IMR-90 (cell line): ENCODE measurements at regions not wholly inside any gene's neighbourhood (a gene's known extent, or its start where the extent isn't known, plus 50 kb on each side); places are given as distances from the start of the nearest gene placed in this dataset.

Experiments
- ATAC-seq: fragments of 200-7000 bp; cut with Tn5 transposase; 2 replicates; pipeline ENCODE4 v1.9.1; 2020; ENCODE audit warnings: low read depth, mild to moderate bottlenecking, moderate library complexity
- BruUV-seq: library from RNA; stranded (reverse); fragments of 400-500 nt; replicated peaks from 2 replicates; lab custom pipeline; 2021; lab: Mats Ljungman, UMichigan
- CTCF ChIA-PET: fragments of 300-600 bp; formaldehyde crosslinking; extraction: SDS; loops from one replicate; lab custom pipeline; 2021; ENCODE audit warnings: antibody characterized with exemption; lab: Yijun Ruan, JAX
- POLR2A ChIA-PET: fragments of 300-600 bp; sonication (Branson Sonifier 250); formaldehyde crosslinking; loops from one replicate; lab custom pipeline; 2022; ENCODE audit warnings: antibody characterized with exemption; ENCODE audit not compliant: unreplicated experiment; lab: Charles Lee
- DNase-seq: peaks from one replicate; pipeline ENCODE4 v3.0.0; 2013
- H2AFZ ChIP-seq: replicated peaks from 2 replicates; pipeline ENCODE3; 2013; ENCODE audit warnings: low read length, mild to moderate bottlenecking; ENCODE audit not compliant: poor library complexity
- H2AK5ac ChIP-seq: 2 replicates; pipeline ENCODE4 v1.6.1; 2013; ENCODE audit warnings: low read depth, low read length, inconsistent platforms
- H2AK9ac ChIP-seq: replicated peaks from 2 replicates; pipeline ENCODE3; 2013; ENCODE audit warnings: mild to moderate bottlenecking, low read depth, low read length, moderate library complexity; ENCODE audit not compliant: poor library complexity
- H2BK120ac ChIP-seq: 2 replicates; pipeline ENCODE4 v1.6.1; 2013; ENCODE audit warnings: low read depth, low read length, inconsistent platforms
- H2BK15ac ChIP-seq: 3 replicates; pipeline ENCODE4 v1.6.1; 2013; ENCODE audit warnings: low read depth, low read length, inconsistent platforms
- H2BK20ac ChIP-seq: 2 replicates; pipeline ENCODE4 v1.6.1; 2013; ENCODE audit warnings: low read depth, mild to moderate bottlenecking, inconsistent platforms, low read length, moderate library complexity
- H2BK5ac ChIP-seq: 2 replicates; pipeline ENCODE4 v1.6.1; 2013; ENCODE audit warnings: mild to moderate bottlenecking, low read depth, low read length, inconsistent platforms; ENCODE audit not compliant: poor library complexity, severe bottlenecking
- H3K14ac ChIP-seq: replicated peaks from 2 replicates; pipeline ENCODE4 v1.6.1; 2013; ENCODE audit warnings: low read depth, low read length, inconsistent platforms
- H3K18ac ChIP-seq: 2 replicates; pipeline ENCODE4 v1.6.1; 2013; ENCODE audit warnings: low read depth, low read length, control low read depth
- H3K23ac ChIP-seq: 2 replicates; pipeline ENCODE4 v1.6.1; 2013; ENCODE audit warnings: low read depth, low read length, inconsistent platforms
- H3K27ac ChIP-seq: 2 replicates; pipeline ENCODE4 v1.5.1; 2013; ENCODE audit warnings: mild to moderate bottlenecking, control low read depth, low read length; ENCODE audit not compliant: insufficient read depth
- H3K27me3 ChIP-seq: 2 replicates; pipeline ENCODE4 v1.6.1; 2013; ENCODE audit warnings: low read length; ENCODE audit not compliant: control insufficient read depth, insufficient read depth
- H3K36me3 ChIP-seq: 2 replicates; pipeline ENCODE4 v1.6.1; 2013; ENCODE audit warnings: low read length, mixed read lengths; ENCODE audit not compliant: control insufficient read depth, insufficient read depth
- H3K4ac ChIP-seq: 2 replicates; pipeline ENCODE4 v1.6.1; 2013; ENCODE audit warnings: low read depth, low read length, inconsistent platforms
- H3K4me1 ChIP-seq: 2 replicates; pipeline ENCODE4 v1.6.1; 2013; ENCODE audit warnings: low read length, mixed read lengths; ENCODE audit not compliant: control insufficient read depth, insufficient read depth
- H3K4me2 ChIP-seq: 2 replicates; pipeline ENCODE4 v1.6.1; 2013; ENCODE audit warnings: low read depth, mild to moderate bottlenecking, control low read depth, low read length, moderate library complexity
- H3K4me3 ChIP-seq: 2 replicates; pipeline ENCODE4 v1.5.1; 2013; ENCODE audit warnings: low read depth, mild to moderate bottlenecking, control low read depth, low read length, moderate library complexity; ENCODE audit not compliant: insufficient read depth
- H3K56ac ChIP-seq: 2 replicates; pipeline ENCODE4 v1.6.1; 2013; ENCODE audit warnings: low read length, inconsistent platforms; ENCODE audit not compliant: insufficient read depth; ENCODE audit errors: extremely low read depth
- H3K79me1 ChIP-seq, 2 experiments: 2 replicates each; pipeline ENCODE4 v1.6.1; 2013; ENCODE audit warnings: low read length in 2 of 2, inconsistent platforms in 1 of 2, low read depth in 1 of 2
- H3K9ac ChIP-seq: 2 replicates; pipeline ENCODE4 v1.6.1; 2013; ENCODE audit warnings: low read depth, low read length, control low read depth
- H3K9me1 ChIP-seq: 2 replicates; pipeline ENCODE4 v1.6.1; 2013; ENCODE audit warnings: low read length, inconsistent platforms; ENCODE audit not compliant: insufficient read depth
- H3K9me3 ChIP-seq: 2 replicates; pipeline ENCODE4 v1.6.1; 2013; ENCODE audit warnings: low read length; ENCODE audit not compliant: control insufficient read depth, insufficient read depth
- H4K20me1 ChIP-seq: 2 replicates; pipeline ENCODE4 v1.6.1; 2013; ENCODE audit warnings: low read length, inconsistent platforms; ENCODE audit not compliant: insufficient read depth
- H4K5ac ChIP-seq: 2 replicates; pipeline ENCODE4 v1.6.1; 2013; ENCODE audit warnings: mild to moderate bottlenecking, low read depth, low read length, control low read depth
- H4K8ac ChIP-seq, 2 experiments: 2 replicates each; pipeline ENCODE4 v1.6.1; 2013; ENCODE audit warnings: low read depth in 2 of 2, low read length in 2 of 2, control low read depth in 1 of 2, inconsistent platforms in 1 of 2
- H4K91ac ChIP-seq: 2 replicates; pipeline ENCODE4 v1.6.1; 2013; ENCODE audit warnings: low read depth, low read length, inconsistent platforms; ENCODE audit not compliant: insufficient read depth
- CEBPB ChIP-seq: IDR thresholded peaks from 2 replicates; pipeline ENCODE4 v1.6.1; 2012; ENCODE audit warnings: low read depth, low read length, improper control_type of control experiment
- CTCF ChIP-seq: conservative IDR thresholded peaks from 2 replicates; pipeline ENCODE4 v1.5.1; 2012; ENCODE audit warnings: mild to moderate bottlenecking, low read depth, low read length, improper control_type of control experiment
- dilution Hi-C: fragments of 300-500 bp; cut with HindIII; formaldehyde crosslinking; loops from one replicate; pipeline ENCODE4 v1.14.3; 2018; ENCODE audit warnings: low sequenced_read_pairs; ENCODE audit not compliant: unreplicated experiment
- in situ Hi-C: fragments of 300-500 bp; cut with MboI; formaldehyde crosslinking; loops from 3 replicates; pipeline ENCODE4 v1.14.3; 2019; ENCODE audit warnings: low sequenced_read_pairs, inconsistent platforms, mixed read lengths
- intact Hi-C: fragments of 100-400 bp; cut with micrococcal nuclease; formaldehyde crosslinking; loops from 2 replicates; pipeline ENCODE4 v1.10.0; 2022

- Histone ChIP-seq H2BK120ac (no peak overlapping the region), H2BK20ac (no peak overlapping the region), H4K20me1 (no peaks in the 10 kb centered on the region), H2BK15ac (no peak overlapping the region), H3K9me1 (no peaks in the 10 kb centered on the region), H3K23ac (no peak overlapping the region), H4K8ac (no peak overlapping the region), H3K4ac (no peak overlapping the region), H2AFZ (no peak overlapping the region), H4K91ac (no peak overlapping the region), H3K9ac (no peak overlapping the region), H3K9me3 (no peaks in the 10 kb centered on the region), H3K18ac (no peak overlapping the region), H2AK5ac (no peak overlapping the region), H3K14ac (no peak overlapping the region), H4K5ac (no peak overlapping the region), H3K27me3 (no peaks in the 10 kb centered on the region), H2AK9ac (no peak overlapping the region), H3K27ac (no peak overlapping the region), H3K4me3 (no peak overlapping the region), H3K36me3 (no peaks in the 10 kb centered on the region), H3K79me1 (no peaks in the 10 kb centered on the region), H3K56ac (no peak overlapping the region), H3K4me2 (no peak overlapping the region), H3K4me1 (no peaks in the 10 kb centered on the region), H2BK5ac (no peak overlapping the region)
- intact Hi-C loops, result no loop called here
- in situ Hi-C loops, result no loop called here
- ChIA-PET CTCF (no interaction called here), POLR2A (no interaction called here)
- no TSS peak for BruUV-seq
- ATAC-seq (no peak), DNase-seq (no peak)
- TF ChIP-seq CTCF (no peak), CEBPB (peak; percentile 49)
- dilution Hi-C loops, result no loop called here
Measured at GRCh38 chrX:40853816-40854123, 118.4 kb upstream of the MED14 start.
